C4-2B (cell line): ENCODE measurements at regions not wholly inside any gene's neighbourhood (a gene's known extent, or its start where the extent isn't known, plus 50 kb on each side); places are given as distances from the start of the nearest gene placed in this dataset.
A peak's percentile ranks its signal among the peaks of the same experiment; 100 is the strongest.

Source experiments
- CTCF ChIP-seq: fragments of 450-650 bp; conservative IDR thresholded peaks from 2 replicates; pipeline ENCODE4 v1.5.1; 2017; ENCODE audit warnings: mild to moderate bottlenecking
- ZFX ChIP-seq: fragments of 450-650 bp; IDR thresholded peaks from 2 replicates; pipeline ENCODE4 v1.6.1; 2017

DNA sequence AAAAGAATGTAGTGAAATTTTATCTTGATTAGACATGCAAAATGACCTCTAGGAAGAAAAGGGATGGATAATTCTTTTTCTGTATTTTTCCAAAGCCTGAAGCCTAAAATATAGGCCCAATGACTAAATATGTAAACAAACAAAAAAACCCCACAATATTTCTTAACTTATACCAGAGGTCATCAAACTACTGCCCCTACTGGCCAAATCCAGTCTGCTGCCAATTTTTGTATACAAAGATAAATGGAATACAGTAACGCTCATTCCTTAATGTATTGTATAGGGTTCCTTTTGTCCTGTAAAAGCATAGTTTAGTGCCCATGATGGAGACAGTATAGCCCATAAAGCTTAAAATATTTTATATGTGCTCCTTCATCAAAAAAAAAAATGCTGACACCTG lies 145.7 kb upstream of the ALG10 start:
- peak; percentile 68 for TF ChIP-seq CTCF
- no peak for TF ChIP-seq ZFX
